ENCODE measurements at regions not wholly inside any gene's neighbourhood (a gene's known extent, or its start where the extent isn't known, plus 50 kb on each side); places are given as distances from the start of the nearest gene placed in this dataset.

- no peak for DNase-seq (ENCODE audit: low read depth)
These were observed 358.8 kb downstream of the C16orf95 start for GRCh38 chr16:86958423-86958822.

DNA sequence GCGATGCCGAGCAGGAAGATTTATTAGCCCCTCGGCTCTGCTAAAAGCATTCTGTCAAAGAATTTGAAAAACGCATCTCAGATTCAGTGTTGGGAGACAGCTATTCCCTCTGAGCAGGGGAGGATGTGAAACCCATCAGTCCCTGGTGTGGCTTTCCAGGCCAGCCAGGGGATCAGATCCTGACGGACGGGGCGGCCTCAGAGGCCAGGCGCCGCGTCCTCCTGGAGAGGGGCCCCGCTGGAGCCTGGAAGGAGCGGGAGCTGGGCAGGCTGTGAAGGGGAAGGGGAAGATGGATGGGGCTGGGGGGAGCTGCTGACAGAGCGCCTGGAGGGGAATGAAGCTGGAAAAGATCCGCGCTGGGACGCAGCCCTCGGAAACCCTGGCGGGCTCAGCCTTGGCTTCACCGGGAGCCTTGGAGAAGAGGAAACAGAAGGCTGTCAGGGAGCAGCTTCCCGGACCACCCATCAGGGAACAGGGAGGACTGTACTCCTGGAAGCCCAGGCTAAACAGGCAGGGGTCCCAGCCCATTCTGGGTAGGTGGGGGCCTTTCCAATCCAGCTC, 358.0 kb downstream of the C16orf95 start:
- no peak for DNase-seq (ENCODE audit: low read depth)

- DNase-seq (ENCODE audit: low read depth): no peak
These were observed 357.5 kb downstream of the C16orf95 start for GRCh38 chr16:86959729-86960128.

DNA sequence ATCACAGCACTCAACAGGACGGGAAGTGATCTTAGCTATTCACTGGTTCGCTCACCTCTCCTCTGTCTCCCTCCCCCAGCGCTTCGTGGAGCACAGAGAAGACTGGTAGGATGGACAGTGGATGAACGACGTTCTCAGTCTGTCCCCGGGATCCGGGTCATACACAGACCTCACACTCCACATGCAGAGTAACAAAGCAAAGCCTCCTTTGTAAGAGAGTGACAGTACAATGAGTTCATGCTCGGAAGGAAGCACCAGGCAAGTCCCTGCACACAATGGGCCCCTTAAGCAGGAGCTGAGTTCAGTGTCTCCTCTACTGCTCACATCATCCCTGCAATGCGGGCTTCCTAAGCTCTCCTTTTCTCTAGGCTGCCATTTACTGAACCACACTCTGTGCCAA, 356.9 kb downstream of the C16orf95 start:
- DNase-seq (ENCODE audit: low read depth): no peak

GRCh38 chr16:86961171-86961601, 356.0 kb downstream of the C16orf95 start:
- DNase-seq (ENCODE audit: low read depth): no peak

- DNase-seq (ENCODE audit: low read depth): no peak
These were observed 354.9 kb downstream of the C16orf95 start for GRCh38 chr16:86962259-86962658.

- DNase-seq (ENCODE audit: low read depth): no peak
These were observed 354.3 kb downstream of the C16orf95 start for GRCh38 chr16:86962913-86963312.

- no peak for DNase-seq (ENCODE audit: low read depth)
These were observed 353.3 kb downstream of the C16orf95 start for GRCh38 chr16:86963600-86964575.

DNA sequence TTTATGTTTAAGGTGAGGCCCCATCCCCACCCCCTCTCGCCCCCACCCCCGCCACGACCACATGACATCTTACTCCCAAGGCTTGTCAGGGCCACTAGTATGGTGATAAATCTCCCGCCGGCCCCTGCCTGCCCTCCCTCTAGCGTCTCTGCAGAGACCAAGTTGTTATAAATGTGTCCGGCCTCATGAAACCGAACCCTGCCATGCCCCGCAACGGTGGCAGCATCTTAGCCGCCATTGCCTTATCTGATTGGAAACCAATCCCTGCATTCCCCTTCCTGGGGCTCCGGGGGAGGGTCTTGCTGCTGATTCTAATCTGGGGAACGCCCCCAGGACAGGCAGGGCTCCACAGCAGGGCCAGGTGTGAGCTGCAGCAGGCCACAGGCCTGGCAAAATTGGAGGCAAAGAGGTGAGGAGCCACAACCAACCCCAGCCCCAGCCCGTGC, 352.4 kb downstream of the C16orf95 start:
- no peak for DNase-seq (ENCODE audit: low read depth)

DNA sequence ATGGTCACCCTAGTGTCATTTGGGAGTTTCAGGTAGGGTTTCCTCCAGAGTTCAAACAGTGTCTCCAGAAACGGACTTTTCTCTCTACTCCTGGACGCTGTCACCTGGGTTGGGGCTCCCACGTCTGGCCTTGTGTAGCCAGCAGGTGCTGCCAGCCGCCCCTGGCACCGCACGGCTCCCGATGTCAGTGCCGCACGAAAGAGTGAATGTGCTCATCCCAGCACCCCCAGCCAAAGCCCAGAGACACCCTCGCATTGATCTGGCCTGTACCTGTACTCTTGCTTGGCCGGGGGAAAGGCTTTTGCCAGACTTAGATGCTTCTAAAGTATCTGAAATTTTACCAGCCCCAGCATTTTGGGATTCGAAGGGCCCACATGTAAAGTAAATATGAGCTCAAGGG, 351.9 kb downstream of the C16orf95 start:
- DNase-seq (ENCODE audit: low read depth): no peak

DNA sequence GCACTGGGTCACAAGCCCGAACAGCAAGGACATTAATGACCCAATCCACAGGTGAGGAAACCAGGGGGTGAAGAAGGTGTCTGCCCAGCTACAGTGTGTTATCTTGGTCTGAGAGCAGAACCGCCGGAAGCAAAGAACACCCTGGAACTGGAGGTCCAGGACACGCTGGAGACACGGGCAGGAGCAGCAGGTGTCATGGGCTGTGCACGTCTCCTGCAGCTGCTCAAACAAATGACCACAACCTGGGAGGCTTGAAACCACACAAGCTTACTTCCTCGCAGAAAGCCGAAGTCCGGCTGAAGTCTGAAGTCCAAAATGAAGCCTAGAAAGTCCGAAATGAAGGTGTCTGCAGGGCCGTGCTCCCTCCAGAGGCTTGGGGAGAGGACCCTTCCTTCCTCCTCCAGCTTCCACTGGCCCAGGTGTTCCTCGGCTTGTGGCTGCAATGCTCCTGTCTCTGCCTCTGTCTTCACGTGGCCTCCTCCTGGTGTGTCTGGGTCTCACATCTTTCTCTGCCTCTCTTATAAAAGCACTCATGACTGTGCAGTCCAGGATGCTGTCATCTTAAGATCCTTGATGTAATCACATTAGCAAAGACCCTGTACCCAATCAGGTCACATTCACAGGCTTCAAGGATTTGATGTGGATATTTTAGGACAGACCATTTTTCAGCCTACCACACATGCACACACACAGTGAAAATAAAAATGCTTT, 351.2 kb downstream of the C16orf95 start:
- no peak for DNase-seq (ENCODE audit: low read depth)

DNA sequence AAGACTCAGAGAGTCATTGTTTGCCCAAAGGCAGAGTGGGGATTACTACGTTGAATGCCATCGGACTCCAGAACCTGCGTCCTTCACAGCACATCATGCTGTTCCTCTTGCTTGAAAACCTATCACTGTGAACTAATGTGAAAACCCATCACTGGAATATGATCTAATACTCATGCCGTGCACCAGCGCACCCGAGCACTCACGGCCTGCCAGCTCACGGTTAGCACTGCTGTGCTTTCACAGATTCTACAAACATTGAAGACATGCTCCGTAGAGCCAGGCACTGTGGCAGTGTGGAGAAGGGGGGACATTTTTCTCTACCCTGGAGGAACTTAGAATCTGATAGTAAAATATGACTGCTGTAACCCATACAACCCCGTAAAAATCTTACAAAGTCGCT, 350.4 kb downstream of the C16orf95 start:
- DNase-seq (ENCODE audit: low read depth): no peak

DNA sequence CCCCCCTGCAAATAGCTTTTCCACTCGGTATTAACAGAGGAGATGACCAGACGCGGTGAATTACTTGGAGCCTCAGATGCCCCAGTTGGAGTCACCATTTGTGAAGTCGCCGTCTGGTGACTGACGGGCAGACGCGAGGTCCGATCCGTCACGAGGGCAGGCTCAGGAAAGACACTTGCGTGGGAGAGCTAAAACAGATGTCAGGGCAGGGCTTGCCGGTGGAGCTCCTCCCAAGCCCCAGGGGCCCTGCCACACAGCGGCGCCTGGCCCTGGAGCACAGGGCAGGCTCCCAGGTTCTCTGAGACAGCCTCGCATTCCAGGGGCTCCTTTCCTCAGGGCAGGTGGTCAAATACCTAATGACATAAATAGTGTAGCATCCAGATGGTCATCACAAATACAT, 348.3 kb downstream of the C16orf95 start:
- no peak for DNase-seq (ENCODE audit: low read depth)

GRCh38 chr16:86969716-86970115, 347.5 kb downstream of the C16orf95 start:
- no peak for DNase-seq (ENCODE audit: low read depth)

DNA sequence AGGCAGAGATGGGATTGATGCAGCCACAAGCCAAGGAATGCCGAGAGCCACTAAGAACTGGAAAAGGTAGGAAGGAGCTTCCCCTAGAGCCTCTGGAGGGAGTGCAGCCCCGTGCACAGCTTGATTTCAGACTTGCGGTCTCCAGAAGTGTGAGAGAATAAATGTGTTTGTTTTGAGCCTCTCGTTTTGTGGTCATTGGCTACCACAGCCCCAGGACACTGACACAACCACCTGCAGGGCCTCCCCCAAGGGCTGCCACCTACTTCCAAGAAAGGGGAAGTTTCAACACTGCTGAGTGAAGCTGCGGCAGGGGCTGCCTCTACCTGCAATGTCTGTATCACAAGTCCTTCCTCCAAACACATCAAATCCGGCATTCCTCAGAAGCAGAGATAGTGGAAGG, 346.9 kb downstream of the C16orf95 start:
- no peak for DNase-seq (ENCODE audit: low read depth)

- no peak for DNase-seq (ENCODE audit: low read depth)
These were observed 346.5 kb downstream of the C16orf95 start for GRCh38 chr16:86970726-86971125.

GRCh38 chr16:86971251-86971650, 345.9 kb downstream of the C16orf95 start:
- DNase-seq (ENCODE audit: low read depth): no peak

DNA sequence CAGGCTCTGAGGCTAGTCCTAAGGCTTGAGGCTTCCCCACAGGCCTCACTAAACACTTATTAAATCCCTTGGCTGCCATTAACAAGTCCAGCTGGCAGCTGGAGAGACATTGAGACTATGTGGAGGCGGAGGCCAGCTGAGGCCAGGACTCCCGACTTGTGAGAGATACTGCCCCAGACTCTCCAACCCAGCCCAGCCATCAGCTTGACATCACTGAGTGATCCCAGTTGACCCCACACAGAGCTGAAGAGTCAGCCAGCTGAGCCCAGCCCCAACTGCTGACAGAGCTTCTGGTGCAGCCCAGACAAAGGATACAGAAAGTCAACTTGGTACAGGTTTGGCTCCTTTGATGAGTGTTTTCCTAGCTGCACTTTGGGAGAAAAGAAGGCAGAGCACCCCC, 343.1 kb downstream of the C16orf95 start:
- no peak for DNase-seq (ENCODE audit: low read depth)

DNA sequence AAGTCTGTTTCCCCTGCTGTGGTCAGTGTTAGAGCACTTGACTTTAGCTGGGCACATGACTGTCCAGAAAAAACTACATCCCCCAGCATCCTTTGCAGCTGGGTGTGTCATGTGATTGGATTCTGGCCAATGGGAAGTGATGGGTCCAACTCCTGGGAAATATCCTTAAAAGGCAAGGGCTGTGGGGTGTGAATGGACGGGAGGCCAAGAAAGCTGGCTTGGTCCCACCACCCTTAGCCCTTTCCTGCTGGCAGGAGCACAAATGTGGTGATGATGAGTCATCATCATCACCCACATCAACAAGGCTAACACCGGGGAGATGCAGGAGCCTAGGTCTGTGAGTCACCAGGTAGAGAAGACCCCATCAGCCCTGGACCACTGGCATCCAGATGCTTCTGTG, 341.7 kb downstream of the C16orf95 start:
- DNase-seq (ENCODE audit: low read depth): no peak

DNA sequence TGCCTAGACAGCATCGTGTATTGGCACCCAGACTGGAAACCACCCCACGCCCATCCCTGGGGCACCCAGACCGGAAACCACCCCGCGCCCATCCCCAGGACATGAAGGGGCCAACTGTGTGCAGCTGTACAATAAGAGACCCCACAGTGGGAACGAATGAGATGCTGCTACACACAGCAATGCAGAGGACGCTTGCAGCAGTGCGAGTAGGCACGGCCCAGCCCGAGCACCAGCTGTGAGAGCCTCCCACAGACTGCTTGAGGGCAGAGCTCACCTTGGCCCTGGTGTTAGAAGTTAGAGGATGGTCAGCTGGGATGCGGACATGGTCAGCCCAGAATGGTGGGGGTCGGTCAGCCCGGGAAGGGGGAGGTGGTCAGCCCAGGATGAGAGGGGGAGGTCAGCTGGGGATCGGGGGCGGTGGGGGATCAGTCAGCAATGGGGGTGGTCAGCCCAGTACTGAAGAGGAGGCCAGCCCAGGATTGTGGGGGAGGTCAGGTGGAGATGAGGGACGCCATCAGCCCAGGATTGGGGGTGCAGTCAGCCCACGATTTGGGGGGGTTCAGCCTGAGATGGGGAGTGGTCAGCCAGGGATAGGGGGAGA, 340.0 kb downstream of the C16orf95 start:
- no peak for DNase-seq (ENCODE audit: low read depth)

- DNase-seq (ENCODE audit: low read depth): no peak
These were observed 338.7 kb downstream of the C16orf95 start for GRCh38 chr16:86978445-86979030.

DNA sequence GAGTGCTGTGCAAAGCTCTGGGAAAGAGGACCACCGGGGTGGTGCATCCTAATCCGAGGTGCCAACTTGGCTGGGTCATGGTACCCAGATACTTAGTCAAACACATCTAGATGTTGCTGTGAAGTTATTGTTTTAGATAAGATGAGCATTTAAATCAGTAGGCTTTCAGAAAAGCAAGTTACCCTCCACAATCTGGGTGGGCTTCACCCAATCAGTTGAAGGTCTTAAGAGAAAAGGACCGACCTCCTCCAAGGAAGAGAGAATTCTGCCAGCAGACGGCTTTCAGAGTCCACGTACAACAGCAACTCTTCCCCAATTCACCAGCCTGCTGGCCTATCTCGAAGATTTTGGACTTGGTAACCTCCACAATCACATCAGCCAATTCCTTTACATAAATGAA, 338.1 kb downstream of the C16orf95 start:
- DNase-seq (ENCODE audit: low read depth): no peak

All from stimulated activated CD8-positive, alpha-beta memory T cell treated with anti-CD3 and anti-CD28 coated beads, Interleukin-15, amount 100 ng/mL, for 1 hour (primary cell).